Thoracic aorta (tissue), 2 donors: ENCODE measurements at regions not wholly inside any gene's neighbourhood (a gene's known extent, or its start where the extent isn't known, plus 50 kb on each side); places are given as distances from the start of the nearest gene placed in this dataset.

Experiments used
- ATAC-seq: fragments of 150-250 bp; one replicate; pipeline ENCODE4 v1.8.0; 2017; ENCODE audit warnings: low read depth; ENCODE audit not compliant: insufficient number of reproducible peaks, low FRiP score
- DNase-seq: peaks from one replicate; pipeline ENCODE4 v3.0.0-alpha.2; 2020; ENCODE audit warnings: low spot score
- H3K27ac ChIP-seq, 2 donors: fragments of 200-600 bp; sonication (generic); 1 replicate in 1 of 2; 2 replicates in 1 of 2; pipeline ENCODE4 v1.5.1; 2016; ENCODE audit warnings: mild to moderate bottlenecking in 2 of 2, moderate library complexity in 2 of 2
- H3K27me3 ChIP-seq: fragments of 200-600 bp; sonication (generic); replicated peaks from 2 replicates; pipeline ENCODE4 v1.6.0; 2016; ENCODE audit warnings: mild to moderate bottlenecking; ENCODE audit not compliant: insufficient read depth
- H3K36me3 ChIP-seq: fragments of 200-600 bp; sonication (generic); one replicate; pipeline ENCODE4 v1.5.1; 2016
- H3K4me1 ChIP-seq, 2 donors: fragments of 200-600 bp; sonication (generic); 1 replicate in 1 of 2; 2 replicates in 1 of 2; pipeline versions ENCODE4 v1.5.1 to v1.6.0; 2016; ENCODE audit warnings: low read depth in 2 of 2, mild to moderate bottlenecking in 1 of 2; ENCODE audit not compliant: control insufficient read depth in 1 of 2
- H3K4me3 ChIP-seq: fragments of 200-600 bp; sonication (generic); 2 replicates; pipeline ENCODE4 v1.5.1; 2016; ENCODE audit warnings: mild to moderate bottlenecking
- H3K9me3 ChIP-seq: fragments of 200-600 bp; sonication (generic); 2 replicates; pipeline ENCODE4 v1.5.1; 2016
- TF ChIP-seq, protein P1 (sequence below): fragments of 200-600 bp; sonication (generic); IDR thresholded peaks from one replicate; pipeline ENCODE4 v1.5.1; 2019; ENCODE audit warnings: antibody characterized with exemption

DNA sequence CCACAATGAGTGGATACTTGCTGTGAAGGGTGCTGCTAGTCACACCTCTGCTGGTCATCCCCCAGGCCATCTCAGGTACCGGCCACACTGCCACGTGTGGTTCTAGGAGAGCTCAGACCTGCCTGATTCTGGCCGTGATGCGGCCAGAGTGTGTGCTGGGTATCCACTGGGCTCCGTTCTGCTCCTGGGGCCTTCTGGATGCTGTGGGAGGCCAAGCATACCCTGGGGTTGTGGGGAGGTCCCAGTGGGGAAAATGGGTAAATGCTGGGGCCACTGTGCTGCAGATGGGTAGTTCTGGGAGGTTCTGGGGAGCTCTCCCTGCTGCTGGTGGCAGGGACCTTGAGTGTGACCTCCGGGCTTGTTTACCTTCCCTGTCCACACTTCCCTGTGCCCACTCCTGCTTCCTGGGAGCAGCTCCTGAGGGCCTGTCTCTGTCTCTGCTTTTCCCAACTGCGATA lies 318.4 kb downstream of the GLRX3 start:
- Histone ChIP-seq H3K27me3 (no peaks in the 10 kb centered on the region), H3K36me3 (no peaks in the 10 kb centered on the region), H3K4me3 (no peak overlapping the region), H3K27ac (no peak overlapping the region), H3K4me1 (no peaks in the 10 kb centered on the region), H3K9me3 (no peaks in the 10 kb centered on the region)
- TF ChIP-seq, protein P1, sequence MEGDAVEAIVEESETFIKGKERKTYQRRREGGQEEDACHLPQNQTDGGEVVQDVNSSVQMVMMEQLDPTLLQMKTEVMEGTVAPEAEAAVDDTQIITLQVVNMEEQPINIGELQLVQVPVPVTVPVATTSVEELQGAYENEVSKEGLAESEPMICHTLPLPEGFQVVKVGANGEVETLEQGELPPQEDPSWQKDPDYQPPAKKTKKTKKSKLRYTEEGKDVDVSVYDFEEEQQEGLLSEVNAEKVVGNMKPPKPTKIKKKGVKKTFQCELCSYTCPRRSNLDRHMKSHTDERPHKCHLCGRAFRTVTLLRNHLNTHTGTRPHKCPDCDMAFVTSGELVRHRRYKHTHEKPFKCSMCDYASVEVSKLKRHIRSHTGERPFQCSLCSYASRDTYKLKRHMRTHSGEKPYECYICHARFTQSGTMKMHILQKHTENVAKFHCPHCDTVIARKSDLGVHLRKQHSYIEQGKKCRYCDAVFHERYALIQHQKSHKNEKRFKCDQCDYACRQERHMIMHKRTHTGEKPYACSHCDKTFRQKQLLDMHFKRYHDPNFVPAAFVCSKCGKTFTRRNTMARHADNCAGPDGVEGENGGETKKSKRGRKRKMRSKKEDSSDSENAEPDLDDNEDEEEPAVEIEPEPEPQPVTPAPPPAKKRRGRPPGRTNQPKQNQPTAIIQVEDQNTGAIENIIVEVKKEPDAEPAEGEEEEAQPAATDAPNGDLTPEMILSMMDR: no peak
- ATAC-seq (no peak), DNase-seq (no peak)

DNA sequence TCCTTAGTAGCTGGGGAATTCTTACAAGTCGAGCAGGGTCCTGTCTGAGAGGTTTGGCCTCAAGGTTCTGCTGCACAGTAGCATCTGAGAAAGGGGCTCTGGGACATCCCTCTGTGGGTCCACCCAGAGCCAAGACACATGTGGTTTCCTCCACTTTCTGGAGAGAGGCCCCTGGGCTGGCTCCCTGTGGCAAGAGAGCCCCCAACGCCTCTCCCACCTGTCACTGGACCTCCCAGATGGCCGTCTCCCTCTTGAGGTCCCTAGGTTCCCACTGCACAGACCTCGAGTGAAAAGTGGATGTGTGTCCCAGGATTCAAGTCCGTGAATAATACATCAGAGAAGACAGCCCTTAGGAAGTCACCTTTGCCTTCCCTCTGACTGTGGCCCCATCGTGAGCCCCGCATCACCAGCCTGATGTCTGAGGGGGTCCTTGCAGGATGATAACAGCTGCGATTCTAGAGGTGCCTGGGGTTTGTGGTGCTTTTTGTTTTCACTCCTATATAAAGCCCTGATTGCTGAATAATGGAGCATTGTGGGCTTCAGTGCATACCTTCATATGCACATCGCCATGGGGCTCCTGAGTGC lies 319.0 kb downstream of the GLRX3 start:
- H3K4me1 ChIP-seq: no peaks in the 10 kb centered on the region
- no peak overlapping the region for H3K27ac ChIP-seq
- DNase-seq (no peak), ATAC-seq (no peak)
- no peak overlapping the region for H3K4me3 ChIP-seq
- TF ChIP-seq, protein P1: no peak
- H3K27me3 ChIP-seq: no peaks in the 10 kb centered on the region
- no peaks in the 10 kb centered on the region for H3K36me3 ChIP-seq
- no peaks in the 10 kb centered on the region for H3K9me3 ChIP-seq

DNA sequence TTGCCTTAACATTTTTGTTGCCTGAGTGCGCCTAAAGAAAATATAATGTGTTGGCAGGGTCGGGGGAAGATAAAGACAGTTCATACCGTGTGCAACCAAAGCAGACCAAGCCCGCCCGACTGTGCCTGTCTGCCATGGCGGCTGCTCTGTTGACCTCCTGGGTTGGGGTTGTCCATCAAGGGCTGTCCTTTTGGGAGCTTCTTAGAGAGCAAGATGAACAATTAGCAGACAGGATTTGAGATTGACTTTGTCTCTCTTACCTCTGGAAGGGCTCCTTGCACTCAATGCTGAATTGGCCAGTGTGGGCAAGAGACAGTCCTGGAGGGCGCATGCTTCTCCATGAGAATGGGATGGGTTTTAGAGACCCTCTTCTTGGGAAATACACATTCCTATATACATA lies 319.6 kb downstream of the GLRX3 start:
- no peak for DNase-seq
- no peak overlapping the region for H3K4me3 ChIP-seq
- TF ChIP-seq, protein P1: no peak
- no peaks in the 10 kb centered on the region for H3K9me3 ChIP-seq
- H3K4me1 ChIP-seq: no peaks in the 10 kb centered on the region
- H3K36me3 ChIP-seq: no peaks in the 10 kb centered on the region
- ATAC-seq: no peak
- H3K27ac ChIP-seq: no peak overlapping the region
- H3K27me3 ChIP-seq: no peaks in the 10 kb centered on the region

DNA sequence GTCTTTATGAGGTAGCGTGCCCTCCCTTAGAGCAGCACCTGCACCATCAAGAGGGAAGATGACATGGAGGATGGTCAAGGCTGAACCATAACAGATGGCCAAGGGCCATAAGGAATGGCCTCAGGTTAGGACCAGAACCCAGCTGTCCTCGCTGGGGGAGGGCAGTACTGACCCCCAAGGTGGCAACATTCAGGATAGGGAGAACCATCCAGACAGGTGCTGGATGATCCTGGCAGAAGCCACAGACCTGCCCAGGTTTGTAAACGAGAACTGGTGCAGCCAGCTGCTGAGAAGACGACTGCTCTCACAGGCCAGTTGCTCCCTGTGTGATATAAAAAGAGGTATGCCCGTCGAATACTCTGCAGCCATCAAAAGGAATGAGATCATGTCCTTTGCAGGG lies 320.4 kb downstream of the GLRX3 start:
- Histone ChIP-seq H3K4me3 (no peak overlapping the region), H3K4me1 (no peaks in the 10 kb centered on the region), H3K36me3 (no peaks in the 10 kb centered on the region), H3K9me3 (no peaks in the 10 kb centered on the region), H3K27me3 (no peaks in the 10 kb centered on the region), H3K27ac (no peak overlapping the region)
- DNase-seq: no peak
- TF ChIP-seq, protein P1: no peak
- ATAC-seq: no peak

DNA sequence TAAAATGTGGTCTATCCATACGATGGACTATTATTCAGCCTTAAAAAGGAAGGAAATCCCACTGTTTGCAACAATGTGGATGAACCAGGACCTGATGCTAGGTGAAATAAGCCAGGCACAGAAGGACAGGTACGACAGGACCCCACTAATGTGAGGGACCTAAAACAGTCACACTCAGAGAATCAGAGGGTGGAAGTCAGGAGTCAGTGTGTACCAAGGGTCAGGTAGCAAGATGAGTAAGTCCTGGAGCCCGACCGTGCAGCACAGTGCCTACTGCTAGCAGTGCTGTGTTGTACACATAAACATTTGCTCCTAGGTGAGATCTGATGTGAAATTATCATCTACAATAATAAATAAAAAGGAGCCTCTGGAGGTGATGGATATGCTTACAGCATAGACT lies 322.3 kb downstream of the GLRX3 start:
- TF ChIP-seq, protein P1: no peak
- Histone ChIP-seq H3K4me3 (no peak overlapping the region), H3K27ac (no peak overlapping the region), H3K36me3 (no peaks in the 10 kb centered on the region), H3K27me3 (no peaks in the 10 kb centered on the region), H3K4me1 (no peaks in the 10 kb centered on the region), H3K9me3 (no peaks in the 10 kb centered on the region)
- no peak for ATAC-seq
- DNase-seq: no peak
